GM12878 (cell line): ENCODE measurements at regions not wholly inside any gene's neighbourhood (a gene's known extent, or its start where the extent isn't known, plus 50 kb on each side); places are given as distances from the start of the nearest gene placed in this dataset.

ENCODE experiments used
- ATAC-seq: fragments of 200-7000 bp; cut with Tn5 transposase; 3 replicates; pipeline ENCODE4 v1.9.1; 2020; ENCODE audit warnings: mild to moderate bottlenecking, moderate library complexity
- BruUV-seq: library from RNA; stranded (reverse); fragments of 400-500 nt; replicated peaks from 2 replicates; lab custom pipeline; 2021; lab: Mats Ljungman, UMichigan
- CTCF ChIA-PET: fragments of 300-600 bp; sonication (Branson Sonifier 250); formaldehyde crosslinking; extraction: SDS; loops from one replicate; lab custom pipeline; 2021; ENCODE audit warnings: inconsistent platforms; lab: Yijun Ruan, JAX
- POLR2A ChIA-PET: fragments of 350-600 bp; formaldehyde crosslinking; extraction: SDS; loops from one replicate; lab custom pipeline; 2021; ENCODE audit warnings: inconsistent platforms; lab: Charles Lee
- RAD21 ChIA-PET: fragments of 300-600 bp; sonication (Branson Sonifier 250); formaldehyde crosslinking; loops from one replicate; lab custom pipeline; 2023; ENCODE audit warnings: antibody characterized with exemption; ENCODE audit not compliant: unreplicated experiment; lab: Charles Lee
- SMC1A ChIA-PET: fragments of 300-600 bp; sonication (Branson Sonifier 250); formaldehyde crosslinking; loops from one replicate; lab custom pipeline; 2023; ENCODE audit not compliant: unreplicated experiment, uncharacterized antibody; lab: Charles Lee
- DNase-seq: peaks from one replicate; pipeline ENCODE4 v3.0.0-alpha.2; 2011; ENCODE audit warnings: low read depth, low spot score
- FAIRE-seq: peaks from 3 replicates; lab custom pipeline; 2011; peaks lifted over from hg19 to GRCh38; lab: Jason Lieb, UNC
- H2AFZ ChIP-seq: 2 replicates; pipeline ENCODE4 v1.6.0; 2011; ENCODE audit warnings: low read depth, low read length, control low read depth; ENCODE audit not compliant: control insufficient read depth
- H3K27ac ChIP-seq: 2 replicates; pipeline ENCODE4 v1.5.1; 2011; ENCODE audit warnings: control low read depth; ENCODE audit not compliant: control insufficient read depth, insufficient read depth
- H3K27me3 ChIP-seq, 2 experiments: replicated peaks in 1 of 2; 2 replicates each; pipeline versions ENCODE4 v1.6.0 to v1.6.1; 2011; ENCODE audit warnings: low read length in 1 of 2; ENCODE audit not compliant: control insufficient read depth in 2 of 2, insufficient read depth in 2 of 2
- H3K36me3 ChIP-seq, 2 experiments: 2 replicates each; pipeline ENCODE4 v1.5.1; 2011; ENCODE audit warnings: low read length in 1 of 2; ENCODE audit not compliant: control insufficient read depth in 2 of 2, insufficient read depth in 2 of 2
- H3K4me1 ChIP-seq: 2 replicates; pipeline ENCODE4 v1.6.1; 2011; ENCODE audit warnings: mild to moderate bottlenecking, low read length, moderate library complexity, mixed read lengths; ENCODE audit not compliant: control insufficient read depth, insufficient read depth
- H3K4me2 ChIP-seq: 2 replicates; pipeline ENCODE4 v1.6.0; 2011; ENCODE audit warnings: control low read depth; ENCODE audit not compliant: control insufficient read depth, insufficient read depth
- H3K4me3 ChIP-seq: fragments of 200-600 bp; sonication (generic); 2 replicates; pipeline ENCODE4 v1.5.1; 2016
- H3K79me2 ChIP-seq: 2 replicates; pipeline ENCODE4 v1.6.0; 2011; ENCODE audit warnings: low read length; ENCODE audit not compliant: control insufficient read depth, insufficient read depth
- H3K9ac ChIP-seq: 2 replicates; pipeline ENCODE4 v1.8.0; 2011; ENCODE audit warnings: low read length, control low read depth, mixed read lengths; ENCODE audit not compliant: control insufficient read depth, insufficient read depth
- H3K9me3 ChIP-seq: replicated peaks from 3 replicates; pipeline ENCODE4 v1.5.1; 2011; ENCODE audit warnings: mild to moderate bottlenecking, low read length; ENCODE audit not compliant: control insufficient read depth, insufficient read depth
- H4K20me1 ChIP-seq: 2 replicates; pipeline ENCODE4 v1.6.0; 2011; ENCODE audit not compliant: control insufficient read depth, insufficient read depth
- DPF2 ChIP-seq: fragments of 450-650 bp; IDR thresholded peaks from 2 replicates; pipeline ENCODE4 v1.6.1; 2017; ENCODE audit warnings: mild to moderate bottlenecking
- FOS ChIP-seq: IDR thresholded peaks from 3 replicates; pipeline ENCODE4 v1.6.1; 2011; ENCODE audit warnings: borderline replicate concordance; ENCODE audit not compliant: insufficient read length; ENCODE audit errors: extremely low read depth
- GATAD2B ChIP-seq: fragments of 450-650 bp; conservative IDR thresholded peaks from 2 replicates; pipeline ENCODE4 v1.6.1; 2017; ENCODE audit warnings: low read depth, mild to moderate bottlenecking, moderate library complexity
- NBN ChIP-seq: fragments of 450-650 bp; IDR thresholded peaks from 2 replicates; pipeline ENCODE4 v1.6.1; 2016
- NR2C1 ChIP-seq: fragments of 450-650 bp; IDR thresholded peaks from 2 replicates; pipeline ENCODE4 v1.6.1; 2017; ENCODE audit warnings: antibody characterized with exemption, mild to moderate bottlenecking, moderate library complexity
- POLR2AphosphoS2 ChIP-seq: IDR thresholded peaks from 2 replicates; pipeline ENCODE4 v1.6.1; 2011; ENCODE audit warnings: low read depth, mild to moderate bottlenecking, low read length, improper control_type of control experiment, moderate library complexity
- WGBS: methylation state at CpG from one replicate; pipeline ENCODE4 v1.1.6; 2016; ENCODE audit warnings: low lambda C conversion rate; ENCODE audit not compliant: insufficient replicate concordance, insufficient coverage; ENCODE audit errors: missing lambda C conversion rate; 5-methylcytosine and 5-hydroxymethylcytosine counted together
- in situ Hi-C: fragments of 300-500 bp; cut with MboI; formaldehyde crosslinking; loops from 9 replicates; pipeline ENCODE4 v1.14.3; 2018; ENCODE audit warnings: mixed read lengths
- intact Hi-C: fragments of 100-400 bp; cut with micrococcal nuclease; formaldehyde crosslinking; loops from one replicate; pipeline ENCODE4 v1.14.2; 2022; ENCODE audit not compliant: unreplicated experiment
- TF ChIP-seq, protein P1 (sequence below): fragments of 450-650 bp; IDR thresholded peaks from 2 replicates; pipeline ENCODE4 v1.6.1; 2017; ENCODE audit warnings: mild to moderate bottlenecking, moderate library complexity
- TF ChIP-seq, protein P2 (sequence below): IDR thresholded peaks from 2 replicates; pipeline ENCODE4 v1.6.1; 2012; ENCODE audit warnings: low read depth, low read length, improper control_type of control experiment
- TF ChIP-seq, protein P3 (sequence below): fragments of 450-650 bp; IDR thresholded peaks from 2 replicates; pipeline ENCODE4 v1.6.1; 2016; ENCODE audit warnings: mild to moderate bottlenecking
- TF ChIP-seq, protein P4 (sequence below): fragments of 450-650 bp; IDR thresholded peaks from 2 replicates; pipeline ENCODE4 v1.6.1; 2017; ENCODE audit warnings: mild to moderate bottlenecking

DNA sequence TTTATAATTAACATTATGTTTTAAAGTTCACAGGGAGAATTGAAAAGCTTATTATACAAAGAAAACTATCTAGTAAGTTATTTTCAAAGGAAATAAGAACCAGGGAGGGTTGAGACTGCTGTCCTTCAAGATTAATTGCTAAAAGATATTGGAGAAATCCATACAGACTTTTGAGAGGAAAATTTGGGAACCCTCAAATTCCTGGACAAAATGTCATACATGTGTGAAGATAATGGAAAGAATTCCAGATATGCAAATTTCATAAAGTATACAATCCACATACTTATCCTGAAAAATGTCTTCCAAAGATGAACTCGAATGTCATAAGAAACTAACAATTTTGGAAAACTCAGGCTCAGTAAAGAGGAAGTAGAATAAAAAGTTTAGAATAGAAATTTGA, 213.8 kb downstream of the HS3ST3A1 start (continued):
- TF ChIP-seq, protein P1, sequence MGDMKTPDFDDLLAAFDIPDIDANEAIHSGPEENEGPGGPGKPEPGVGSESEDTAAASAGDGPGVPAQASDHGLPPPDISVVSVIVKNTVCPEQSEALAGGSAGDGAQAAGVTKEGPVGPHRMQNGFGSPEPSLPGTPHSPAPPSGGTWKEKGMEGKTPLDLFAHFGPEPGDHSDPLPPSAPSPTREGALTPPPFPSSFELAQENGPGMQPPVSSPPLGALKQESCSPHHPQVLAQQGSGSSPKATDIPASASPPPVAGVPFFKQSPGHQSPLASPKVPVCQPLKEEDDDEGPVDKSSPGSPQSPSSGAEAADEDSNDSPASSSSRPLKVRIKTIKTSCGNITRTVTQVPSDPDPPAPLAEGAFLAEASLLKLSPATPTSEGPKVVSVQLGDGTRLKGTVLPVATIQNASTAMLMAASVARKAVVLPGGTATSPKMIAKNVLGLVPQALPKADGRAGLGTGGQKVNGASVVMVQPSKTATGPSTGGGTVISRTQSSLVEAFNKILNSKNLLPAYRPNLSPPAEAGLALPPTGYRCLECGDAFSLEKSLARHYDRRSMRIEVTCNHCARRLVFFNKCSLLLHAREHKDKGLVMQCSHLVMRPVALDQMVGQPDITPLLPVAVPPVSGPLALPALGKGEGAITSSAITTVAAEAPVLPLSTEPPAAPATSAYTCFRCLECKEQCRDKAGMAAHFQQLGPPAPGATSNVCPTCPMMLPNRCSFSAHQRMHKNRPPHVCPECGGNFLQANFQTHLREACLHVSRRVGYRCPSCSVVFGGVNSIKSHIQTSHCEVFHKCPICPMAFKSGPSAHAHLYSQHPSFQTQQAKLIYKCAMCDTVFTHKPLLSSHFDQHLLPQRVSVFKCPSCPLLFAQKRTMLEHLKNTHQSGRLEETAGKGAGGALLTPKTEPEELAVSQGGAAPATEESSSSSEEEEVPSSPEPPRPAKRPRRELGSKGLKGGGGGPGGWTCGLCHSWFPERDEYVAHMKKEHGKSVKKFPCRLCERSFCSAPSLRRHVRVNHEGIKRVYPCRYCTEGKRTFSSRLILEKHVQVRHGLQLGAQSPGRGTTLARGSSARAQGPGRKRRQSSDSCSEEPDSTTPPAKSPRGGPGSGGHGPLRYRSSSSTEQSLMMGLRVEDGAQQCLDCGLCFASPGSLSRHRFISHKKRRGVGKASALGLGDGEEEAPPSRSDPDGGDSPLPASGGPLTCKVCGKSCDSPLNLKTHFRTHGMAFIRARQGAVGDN = no peak

DNA sequence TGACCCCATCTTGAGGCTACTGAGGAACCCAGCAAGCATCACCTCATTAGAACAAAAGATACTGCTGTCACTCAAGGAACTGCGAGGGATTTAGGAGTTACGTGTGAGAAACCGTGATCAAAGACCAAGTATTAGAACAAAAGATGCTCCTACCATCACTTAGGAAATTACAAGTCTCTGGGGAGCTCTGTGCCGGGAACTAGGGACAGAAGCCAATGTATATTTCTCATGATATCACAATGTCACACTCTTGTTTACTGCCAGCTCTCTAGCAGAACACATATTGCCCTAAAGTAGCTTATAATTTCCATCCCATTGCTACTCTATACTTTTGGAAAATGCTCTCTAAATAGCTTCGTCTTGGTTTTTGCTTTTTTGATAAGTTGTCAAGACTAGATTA, 214.5 kb downstream of the HS3ST3A1 start:
- CTCF ChIA-PET = no interaction called here
- H3K79me2 ChIP-seq = no peaks in the 10 kb centered on the region
- no peak for ATAC-seq

More for the DNA sequence above, 214.5 kb downstream of the HS3ST3A1 start:
- WGBS = 48% methylated on average over 5 of the region's 5 CpGs
- no TSS peak for BruUV-seq
- Histone ChIP-seq H4K20me1 (no peaks in the 10 kb centered on the region), H3K27ac (no peak overlapping the region), H3K4me2 (no peak overlapping the region), H3K9ac (no peak overlapping the region), H3K27me3 (no peaks in the 10 kb centered on the region), H3K36me3 (no peaks in the 10 kb centered on the region), H3K4me1 (no peaks in the 10 kb centered on the region), H3K4me3 (no peak overlapping the region), H3K9me3 (no peaks in the 10 kb centered on the region; the same call in 2 of the 3 replicates), H2AFZ (no peak overlapping the region)
- FAIRE-seq = no peak
- intact Hi-C loops = no loop called here
- SMC1A ChIA-PET = interaction anchor here (0.9 to 1.5 kb wide), 3 partner anchors 9 to 33 kb away, joined by 3 to 5 read pairs (median 3); no protein-coding TSS in a partner anchor
- TF ChIP-seq, protein P2, sequence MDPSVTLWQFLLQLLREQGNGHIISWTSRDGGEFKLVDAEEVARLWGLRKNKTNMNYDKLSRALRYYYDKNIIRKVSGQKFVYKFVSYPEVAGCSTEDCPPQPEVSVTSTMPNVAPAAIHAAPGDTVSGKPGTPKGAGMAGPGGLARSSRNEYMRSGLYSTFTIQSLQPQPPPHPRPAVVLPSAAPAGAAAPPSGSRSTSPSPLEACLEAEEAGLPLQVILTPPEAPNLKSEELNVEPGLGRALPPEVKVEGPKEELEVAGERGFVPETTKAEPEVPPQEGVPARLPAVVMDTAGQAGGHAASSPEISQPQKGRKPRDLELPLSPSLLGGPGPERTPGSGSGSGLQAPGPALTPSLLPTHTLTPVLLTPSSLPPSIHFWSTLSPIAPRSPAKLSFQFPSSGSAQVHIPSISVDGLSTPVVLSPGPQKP = no peak
- TF ChIP-seq DPF2 (no peak), FOS (no peak), GATAD2B (no peak), NR2C1 (no peak), NBN (no peak), POLR2AphosphoS2 (no peak)
- TF ChIP-seq, protein P3, sequence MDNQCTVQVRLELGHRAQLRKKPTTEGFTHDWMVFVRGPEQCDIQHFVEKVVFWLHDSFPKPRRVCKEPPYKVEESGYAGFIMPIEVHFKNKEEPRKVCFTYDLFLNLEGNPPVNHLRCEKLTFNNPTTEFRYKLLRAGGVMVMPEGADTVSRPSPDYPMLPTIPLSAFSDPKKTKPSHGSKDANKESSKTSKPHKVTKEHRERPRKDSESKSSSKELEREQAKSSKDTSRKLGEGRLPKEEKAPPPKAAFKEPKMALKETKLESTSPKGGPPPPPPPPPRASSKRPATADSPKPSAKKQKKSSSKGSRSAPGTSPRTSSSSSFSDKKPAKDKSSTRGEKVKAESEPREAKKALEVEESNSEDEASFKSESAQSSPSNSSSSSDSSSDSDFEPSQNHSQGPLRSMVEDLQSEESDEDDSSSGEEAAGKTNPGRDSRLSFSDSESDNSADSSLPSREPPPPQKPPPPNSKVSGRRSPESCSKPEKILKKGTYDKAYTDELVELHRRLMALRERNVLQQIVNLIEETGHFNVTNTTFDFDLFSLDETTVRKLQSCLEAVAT = no peak
- TF ChIP-seq, protein P4, sequence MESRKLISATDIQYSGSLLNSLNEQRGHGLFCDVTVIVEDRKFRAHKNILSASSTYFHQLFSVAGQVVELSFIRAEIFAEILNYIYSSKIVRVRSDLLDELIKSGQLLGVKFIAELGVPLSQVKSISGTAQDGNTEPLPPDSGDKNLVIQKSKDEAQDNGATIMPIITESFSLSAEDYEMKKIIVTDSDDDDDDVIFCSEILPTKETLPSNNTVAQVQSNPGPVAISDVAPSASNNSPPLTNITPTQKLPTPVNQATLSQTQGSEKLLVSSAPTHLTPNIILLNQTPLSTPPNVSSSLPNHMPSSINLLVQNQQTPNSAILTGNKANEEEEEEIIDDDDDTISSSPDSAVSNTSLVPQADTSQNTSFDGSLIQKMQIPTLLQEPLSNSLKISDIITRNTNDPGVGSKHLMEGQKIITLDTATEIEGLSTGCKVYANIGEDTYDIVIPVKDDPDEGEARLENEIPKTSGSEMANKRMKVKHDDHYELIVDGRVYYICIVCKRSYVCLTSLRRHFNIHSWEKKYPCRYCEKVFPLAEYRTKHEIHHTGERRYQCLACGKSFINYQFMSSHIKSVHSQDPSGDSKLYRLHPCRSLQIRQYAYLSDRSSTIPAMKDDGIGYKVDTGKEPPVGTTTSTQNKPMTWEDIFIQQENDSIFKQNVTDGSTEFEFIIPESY = no peak
- POLR2A ChIA-PET = no interaction called here
- DNase-seq = no peak
- in situ Hi-C loops = no loop called here
- RAD21 ChIA-PET = interaction anchor here (0.5 kb wide), 1 partner anchor 177 kb away, joined by 3 read pairs; no protein-coding TSS in a partner anchor
